A549 (cell line): ENCODE measurements at regions not wholly inside any gene's neighbourhood (a gene's known extent, or its start where the extent isn't known, plus 50 kb on each side); places are given as distances from the start of the nearest gene placed in this dataset.

ENCODE experiments used
- ATAC-seq, 2 experiments: fragments of 200-7000 bp in 1 of 2; fragments of >200 bp in 1 of 2; cut with Nextera tagmentation in 1 of 2; cut with Tn5 transposase in 1 of 2; 3 replicates each; pipeline versions ENCODE4 v1.8.0 to v1.9.1; 2018 to 2020; ENCODE audit warnings: mild to moderate bottlenecking in 1 of 2, moderate library complexity in 1 of 2
- CTCF ChIA-PET: fragments of 300-600 bp; sonication (Branson Sonifier 250); formaldehyde crosslinking; extraction: SDS; loops from one replicate; lab custom pipeline; 2021; ENCODE audit warnings: antibody characterized with exemption, inconsistent platforms; lab: Yijun Ruan, JAX
- POLR2A ChIA-PET: fragments of 350-600 bp; formaldehyde crosslinking; extraction: SDS; loops from one replicate; lab custom pipeline; 2021; ENCODE audit warnings: antibody characterized with exemption, inconsistent platforms; lab: Yijun Ruan, JAX
- DNase-seq, 2 experiments: peaks; one replicate each; pipeline versions ENCODE4 v3.0.0 to v3.0.0-alpha.2; 2011 to 2016; ENCODE audit warnings: low read depth in 1 of 2, low spot score in 1 of 2
- FAIRE-seq: peaks from 2 replicates; lab custom pipeline; 2011; peaks lifted over from hg19 to GRCh38; lab: Jason Lieb, UNC
- H3K27ac ChIP-seq, 2 experiments: fragments of >200 bp; sonication (Bioruptor Twin); formaldehyde crosslinking; 3 replicates each; pipeline ENCODE4 v1.5.1; 2016 to 2017
- H3K4me1 ChIP-seq: fragments of >200 bp; sonication (Bioruptor Twin); formaldehyde crosslinking; 3 replicates; pipeline ENCODE4 v1.6.1; 2016
- H3K4me2 ChIP-seq: fragments of >200 bp; sonication (Bioruptor Twin); formaldehyde crosslinking; 3 replicates; pipeline ENCODE4 v1.6.1; 2016
- H3K4me3 ChIP-seq: fragments of >200 bp; sonication (Bioruptor Twin); formaldehyde crosslinking; 3 replicates; pipeline ENCODE4 v1.5.1; 2016
- H3K9me3 ChIP-seq: fragments of >200 bp; sonication (Bioruptor Twin); formaldehyde crosslinking; 3 replicates; pipeline ENCODE4 v1.6.1; 2016
- BHLHE40 ChIP-seq: IDR thresholded peaks from 2 replicates; pipeline ENCODE4 v1.6.1; 2012; ENCODE audit warnings: low read depth, low read length, inconsistent platforms
- CBX2 ChIP-seq: fragments of 200-600 bp; sonication (generic); IDR thresholded peaks from 2 replicates; pipeline ENCODE4 v1.6.1; 2016; ENCODE audit warnings: low read depth, mild to moderate bottlenecking, borderline replicate concordance
- CHD4 ChIP-seq: fragments of 200-600 bp; sonication (generic); IDR thresholded peaks from 2 replicates; pipeline ENCODE4 v1.6.1; 2016; ENCODE audit warnings: antibody characterized with exemption, mild to moderate bottlenecking, borderline replicate concordance
- FOSB ChIP-seq: fragments of 250-450 bp; sonication (Bioruptor Pico); IDR thresholded peaks from 2 replicates; pipeline ENCODE4 v1.5.0; 2020; ENCODE audit warnings: mild to moderate bottlenecking, moderate library complexity
- HDAC2 ChIP-seq: fragments of 200-600 bp; sonication (generic); IDR thresholded peaks from 2 replicates; pipeline ENCODE4 v1.6.1; 2016
- HOXB5 ChIP-seq: fragments of 250-450 bp; sonication (Bioruptor Pico); IDR thresholded peaks from 2 replicates; pipeline ENCODE4 v1.5.0; 2020; ENCODE audit warnings: mild to moderate bottlenecking, moderate library complexity
- MYC ChIP-seq: IDR thresholded peaks from 2 replicates; pipeline ENCODE4 v1.6.1; 2012; ENCODE audit warnings: mild to moderate bottlenecking, inconsistent platforms, low read length, improper control_type of control experiment, borderline replicate concordance
- NPAS2 ChIP-seq: fragments of 250-450 bp; sonication (Bioruptor Pico); IDR thresholded peaks from 2 replicates; pipeline ENCODE4 v1.8.0; 2022; ENCODE audit warnings: mild to moderate bottlenecking, moderate library complexity, borderline replicate concordance
- PHF8 ChIP-seq: fragments of 200-600 bp; sonication (generic); IDR thresholded peaks from 2 replicates; pipeline ENCODE4 v1.6.1; 2016; ENCODE audit warnings: low read depth, mild to moderate bottlenecking, antibody characterized with exemption, moderate library complexity, borderline replicate concordance
- POLR2AphosphoS2 ChIP-seq: conservative IDR thresholded peaks from 2 replicates; pipeline ENCODE4 v1.6.1; 2012; ENCODE audit warnings: low read length, improper control_type of control experiment, inconsistent platforms
- RAD21 ChIP-seq, 2 experiments: fragments of >200 bp in 1 of 2; sonication (Bioruptor Twin) in 1 of 2; formaldehyde crosslinking in 1 of 2; IDR thresholded peaks in 1 of 2; conservative IDR thresholded peaks in 1 of 2; 2 replicates in 1 of 2; 3 replicates in 1 of 2; pipeline ENCODE4 v1.6.1; 2012 to 2018; ENCODE audit warnings: inconsistent platforms in 1 of 2
- RARB ChIP-seq: fragments of 250-450 bp; sonication (Bioruptor Pico); IDR thresholded peaks from 2 replicates; pipeline ENCODE4 v1.8.0; 2021; ENCODE audit warnings: mild to moderate bottlenecking, moderate library complexity
- RCOR1 ChIP-seq: fragments of 150-350 bp; IDR thresholded peaks from 2 replicates; pipeline ENCODE4 v1.6.1; 2014; ENCODE audit warnings: antibody characterized with exemption, low read length, low read depth
- RNF2 ChIP-seq: fragments of 200-600 bp; sonication (generic); IDR thresholded peaks from 2 replicates; pipeline ENCODE4 v1.6.1; 2016; ENCODE audit warnings: low read depth, mild to moderate bottlenecking, antibody characterized with exemption, moderate library complexity, borderline replicate concordance
- TP53 ChIP-seq: fragments of 250-450 bp; sonication (Bioruptor Pico); IDR thresholded peaks from 2 replicates; pipeline ENCODE4 v1.5.0; 2021; ENCODE audit warnings: mild to moderate bottlenecking, moderate library complexity
- USF2 ChIP-seq: fragments of 450-650 bp; IDR thresholded peaks from 2 replicates; pipeline ENCODE4 v1.6.1; 2014; ENCODE audit warnings: antibody characterized with exemption
- ZC3H11A ChIP-seq: fragments of 450-650 bp; IDR thresholded peaks from 2 replicates; pipeline ENCODE4 v1.6.1; 2014; ENCODE audit warnings: antibody characterized with exemption, mild to moderate bottlenecking
- WGBS: methylation state at CpG from one replicate; pipeline ENCODE4 v1.1.6; 2017; ENCODE audit errors: missing lambda C conversion rate; 5-methylcytosine and 5-hydroxymethylcytosine counted together
- TF ChIP-seq, protein P1 (sequence below): fragments of 250-450 bp; sonication (Bioruptor Pico); IDR thresholded peaks from 2 replicates; pipeline ENCODE4 v1.5.0; 2021; ENCODE audit warnings: mild to moderate bottlenecking, moderate library complexity, borderline replicate concordance
- TF ChIP-seq, protein P2 (sequence below): fragments of 150-350 bp; IDR thresholded peaks from 2 replicates; pipeline ENCODE4 v1.6.1; 2014; ENCODE audit warnings: low read depth, mild to moderate bottlenecking, low read length

DNA sequence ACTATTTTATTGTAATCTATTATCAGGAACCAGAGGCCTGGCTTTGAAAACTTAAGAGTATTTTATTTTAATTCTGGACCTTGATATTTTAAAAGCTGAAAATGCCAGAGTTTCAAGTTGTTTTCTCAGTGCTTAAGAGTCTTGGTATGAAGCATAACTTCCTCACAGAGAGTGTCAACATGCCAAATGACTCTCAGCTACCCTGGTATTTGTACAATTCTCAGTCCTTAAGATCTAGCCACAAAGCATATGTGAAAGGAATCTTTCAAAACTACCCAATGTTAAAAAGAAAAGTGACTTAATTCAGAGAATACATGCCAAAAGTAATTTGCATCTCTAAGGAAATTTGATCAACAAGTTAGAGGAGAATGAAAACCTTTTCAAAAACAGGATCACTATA lies 171.9 kb downstream of the DKK2 start:
- no peak for FAIRE-seq
- H3K27ac ChIP-seq: no peak overlapping the region

DNA sequence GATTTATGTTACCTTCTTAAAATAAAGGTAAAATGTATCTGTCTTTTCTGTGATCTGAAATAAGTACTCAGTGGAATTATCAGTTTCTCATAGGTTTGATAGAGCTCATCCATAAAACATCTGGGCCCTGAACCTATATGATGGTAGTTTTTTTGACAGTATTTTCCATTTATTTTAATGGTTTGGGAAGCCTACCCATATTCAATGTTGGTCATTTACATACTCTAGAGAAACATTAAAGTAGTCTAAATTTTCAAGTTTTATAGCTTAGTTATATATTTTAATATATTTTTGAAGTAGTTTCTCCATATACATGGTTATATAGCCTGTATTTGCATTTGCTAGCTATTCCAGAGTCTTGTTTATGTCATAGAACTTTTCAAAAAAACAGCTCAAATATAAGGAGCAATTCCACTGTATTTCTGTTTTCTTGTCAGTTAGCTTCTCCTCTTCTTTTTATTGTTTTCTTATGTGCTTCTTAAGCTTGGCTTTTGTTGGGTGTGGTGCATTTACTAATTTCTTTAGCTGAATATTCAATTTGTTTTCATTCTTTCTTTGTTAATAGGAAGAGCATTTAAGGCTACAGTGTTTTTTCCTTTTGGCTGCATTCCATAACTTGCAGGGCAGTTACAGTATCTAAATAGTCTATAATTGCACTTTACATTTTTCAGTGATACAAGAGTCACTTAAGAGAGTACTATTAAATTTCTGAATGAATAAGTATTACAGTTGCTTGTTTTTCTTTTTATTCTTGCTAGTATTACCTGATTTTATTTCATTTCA lies 181.4 kb downstream of the DKK2 start:
- no peak for DNase-seq
- FAIRE-seq: no peak
- ATAC-seq: no peak
- ChIA-PET POLR2A (no interaction called here), CTCF (no interaction called here)
- Histone ChIP-seq H3K9me3 (no peaks in the 10 kb centered on the region), H3K27ac (no peak overlapping the region), H3K4me1 (no peaks in the 10 kb centered on the region), H3K4me3 (no peak overlapping the region), H3K4me2 (no peak overlapping the region)
- TF ChIP-seq POLR2AphosphoS2 (no peak), CBX2 (no peak), PHF8 (no peak), CHD4 (no peak), HDAC2 (no peak), ZC3H11A (no peak), USF2 (no peak), FOSB (CRISPR knock-in tag) (no peak)
- TF ChIP-seq, protein P1, sequence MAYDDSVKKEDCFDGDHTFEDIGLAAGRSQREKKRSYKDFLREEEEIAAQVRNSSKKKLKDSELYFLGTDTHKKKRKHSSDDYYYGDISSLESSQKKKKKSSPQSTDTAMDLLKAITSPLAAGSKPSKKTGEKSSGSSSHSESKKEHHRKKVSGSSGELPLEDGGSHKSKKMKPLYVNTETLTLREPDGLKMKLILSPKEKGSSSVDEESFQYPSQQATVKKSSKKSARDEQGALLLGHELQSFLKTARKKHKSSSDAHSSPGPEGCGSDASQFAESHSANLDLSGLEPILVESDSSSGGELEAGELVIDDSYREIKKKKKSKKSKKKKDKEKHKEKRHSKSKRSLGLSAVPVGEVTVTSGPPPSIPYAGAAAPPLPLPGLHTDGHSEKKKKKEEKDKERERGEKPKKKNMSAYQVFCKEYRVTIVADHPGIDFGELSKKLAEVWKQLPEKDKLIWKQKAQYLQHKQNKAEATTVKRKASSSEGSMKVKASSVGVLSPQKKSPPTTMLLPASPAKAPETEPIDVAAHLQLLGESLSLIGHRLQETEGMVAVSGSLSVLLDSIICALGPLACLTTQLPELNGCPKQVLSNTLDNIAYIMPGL (CRISPR knock-in tag): no peak
- TF ChIP-seq, protein P2, sequence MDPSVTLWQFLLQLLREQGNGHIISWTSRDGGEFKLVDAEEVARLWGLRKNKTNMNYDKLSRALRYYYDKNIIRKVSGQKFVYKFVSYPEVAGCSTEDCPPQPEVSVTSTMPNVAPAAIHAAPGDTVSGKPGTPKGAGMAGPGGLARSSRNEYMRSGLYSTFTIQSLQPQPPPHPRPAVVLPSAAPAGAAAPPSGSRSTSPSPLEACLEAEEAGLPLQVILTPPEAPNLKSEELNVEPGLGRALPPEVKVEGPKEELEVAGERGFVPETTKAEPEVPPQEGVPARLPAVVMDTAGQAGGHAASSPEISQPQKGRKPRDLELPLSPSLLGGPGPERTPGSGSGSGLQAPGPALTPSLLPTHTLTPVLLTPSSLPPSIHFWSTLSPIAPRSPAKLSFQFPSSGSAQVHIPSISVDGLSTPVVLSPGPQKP: no peak
- TF ChIP-seq, all 56 proteins: peak for 0

More for the DNA sequence above, 171.9 kb downstream of the DKK2 start:
- DNase-seq (no peak), ATAC-seq (no peak)
- Histone ChIP-seq H3K9me3 (no peaks in the 10 kb centered on the region), H3K4me3 (no peak overlapping the region), H3K4me2 (no peak overlapping the region), H3K4me1 (no peaks in the 10 kb centered on the region)
- ChIA-PET CTCF (no interaction called here), POLR2A (no interaction called here)
- no peak for TF ChIP-seq HDAC2
- TF ChIP-seq CBX2: no peak
- TF ChIP-seq, protein P2: no peak
- TF ChIP-seq RARB: no peak
- TF ChIP-seq RAD21 (conservative IDR thresholded peaks at IDR 0.05 in 1 of 2, IDR thresholded peaks at IDR 0.05 in 1 of 2): no peak
- no peak for TF ChIP-seq BHLHE40

DNA sequence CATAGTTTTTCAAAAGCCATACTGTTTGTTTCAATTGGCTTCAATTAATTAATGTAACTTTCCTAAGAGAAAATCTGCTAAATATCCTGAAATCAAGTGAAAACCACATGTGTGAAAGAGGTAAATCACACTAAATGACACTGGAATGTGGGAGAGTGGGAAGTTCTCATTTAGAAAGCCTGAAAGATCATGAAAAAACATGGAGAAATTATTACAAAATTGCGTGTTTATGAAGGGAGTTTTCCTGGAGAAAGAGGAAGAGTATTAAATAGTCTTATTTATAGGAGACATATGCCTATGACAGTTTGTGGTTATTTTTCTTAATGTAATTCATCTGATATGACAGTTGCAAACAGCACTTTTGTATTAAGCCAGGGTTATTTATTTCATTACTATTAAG lies 183.7 kb downstream of the DKK2 start:
- Histone ChIP-seq H3K4me2 (no peak overlapping the region), H3K4me3 (no peak overlapping the region), H3K9me3 (no peaks in the 10 kb centered on the region), H3K4me1 (no peaks in the 10 kb centered on the region), H3K27ac (no peak overlapping the region)
- FAIRE-seq (no peak), DNase-seq (no peak), ATAC-seq (no peak)
- POLR2A ChIA-PET: no interaction called here
- 0% methylated on average over 1 of the region's 1 CpG for WGBS
- CTCF ChIA-PET: no interaction called here
- no peak for TF ChIP-seq TP53 (CRISPR knock-in tag)
- TF ChIP-seq MYC: no peak
- TF ChIP-seq NPAS2: no peak
- no peak for TF ChIP-seq RNF2
- TF ChIP-seq HOXB5 (CRISPR knock-in tag): no peak
- no peak for TF ChIP-seq RCOR1
- TF ChIP-seq BHLHE40: no peak
